Right cardiac atrium (tissue), 5 donors: ENCODE measurements at regions not wholly inside any gene's neighbourhood (a gene's known extent, or its start where the extent isn't known, plus 50 kb on each side); places are given as distances from the start of the nearest gene placed in this dataset.
A peak's percentile ranks its signal among the peaks of the same experiment; 100 is the strongest.
"Not testable (repeated sequence)": the region's sequence is repeated elsewhere in the genome, so short reads cannot be mapped to it uniquely, and the experiment has no call there.

Experiments used
- ATAC-seq, 2 donors: fragments of 200-7000 bp; cut with Tn5 transposase; one replicate each; pipeline versions ENCODE4 v1.8.0 to v1.9.1; 2020; ENCODE audit warnings: moderate library complexity in 2 of 2, mild to moderate bottlenecking in 1 of 2
- DNase-seq, 3 donors: peaks; one replicate each; pipeline ENCODE4 v3.0.0-alpha.2; 2020
- H3K27ac ChIP-seq: one replicate; pipeline ENCODE4 v1.5.1; 2013; ENCODE audit warnings: mild to moderate bottlenecking, low read length, control low read depth, moderate library complexity
- H3K27me3 ChIP-seq: one replicate; pipeline ENCODE4 v1.6.1; 2013; ENCODE audit not compliant: control insufficient read depth, insufficient read depth
- H3K4me1 ChIP-seq: one replicate; pipeline ENCODE4 v1.6.1; 2013; ENCODE audit warnings: low read length; ENCODE audit not compliant: control insufficient read depth, insufficient read depth
- H3K4me3 ChIP-seq: one replicate; pipeline ENCODE4 v1.5.1; 2013; ENCODE audit warnings: low read length, control low read depth
- H3K9me3 ChIP-seq: one replicate; pipeline ENCODE4 v1.6.1; 2013; ENCODE audit warnings: low read length; ENCODE audit not compliant: control insufficient read depth
- WGBS: extraction: QIAGEN DNeasy Blood & Tissue Kit; methylation state at CpG from one replicate; pipeline ENCODE4 v1.1.7; 2013; 5-methylcytosine and 5-hydroxymethylcytosine counted together
- intact Hi-C, 4 donors: fragments of 100-400 bp; cut with DNase I; formaldehyde crosslinking; loops; one replicate each; pipeline versions ENCODE4 v1.11.0 to v1.14.0; 2022 to 2023
- donor health status: healthy with polysubstance abuse.
- donor health status: DM: no; HTN: yes; CAD: no.
- donor health status: DM: no; HTN: no; CAD: no.
- donor health status: DM: no; HTN: yes; CAD: no; lungs with severe emphysema.
- donor health status: DM: yes; HTN: yes; CAD: no.

GRCh38 chr11:3513311-3513710 is 128.5 kb downstream of the ART5 start:
- ATAC-seq, H3K4me3 ChIP-seq, H3K9me3 ChIP-seq, DNase-seq, H3K4me1 ChIP-seq, H3K27ac ChIP-seq, intact Hi-C loops, H3K27me3 ChIP-seq: not testable (repeated sequence)
- 47% methylated on average over 10 of the region's 12 CpGs for WGBS

- H3K9me3 ChIP-seq, H3K4me1 ChIP-seq, intact Hi-C loops, H3K27me3 ChIP-seq, DNase-seq, H3K27ac ChIP-seq, ATAC-seq, H3K4me3 ChIP-seq: not testable (repeated sequence)
- 22% methylated on average over 6 of the region's 6 CpGs for WGBS
Observed at GRCh38 chr11:3512751-3513150, 129.0 kb downstream of the ART5 start.

GRCh38 chr11:3512133-3512703 is 129.6 kb downstream of the ART5 start:
- DNase-seq, H3K4me1 ChIP-seq, intact Hi-C loops, H3K9me3 ChIP-seq, H3K27me3 ChIP-seq, ATAC-seq, H3K27ac ChIP-seq, H3K4me3 ChIP-seq: not testable (repeated sequence)
- 25% methylated on average over 12 of the region's 12 CpGs for WGBS

- H3K4me3 ChIP-seq: peak overlapping the region; percentile 20
- ATAC-seq, H3K4me1 ChIP-seq, intact Hi-C loops, DNase-seq, H3K27ac ChIP-seq, H3K9me3 ChIP-seq, H3K27me3 ChIP-seq: not testable (repeated sequence)
- 37% methylated on average over 8 of the region's 8 CpGs for WGBS
Observed at GRCh38 chr11:3511416-3512132, 130.2 kb downstream of the ART5 start.

GRCh38 chr11:3509563-3509962 is 130.6 kb upstream of the ZNF195 start:
- whole genome bisulfite sequencing: 34% methylated on average over 6 of the region's 6 CpGs
- ATAC-seq, H3K27me3 ChIP-seq, intact Hi-C loops, H3K4me1 ChIP-seq, DNase-seq, H3K27ac ChIP-seq, H3K9me3 ChIP-seq, H3K4me3 ChIP-seq: not testable (repeated sequence)

GRCh38 chr11:3499198-3499597 is 120.3 kb upstream of the ZNF195 start:
- DNase-seq, ATAC-seq, intact Hi-C loops, H3K27me3 ChIP-seq, H3K4me3 ChIP-seq, H3K4me1 ChIP-seq, H3K9me3 ChIP-seq, H3K27ac ChIP-seq: not testable (repeated sequence)
- WGBS: 64% methylated on average over 4 of the region's 4 CpGs

GRCh38 chr11:3498356-3498755 is 119.4 kb upstream of the ZNF195 start:
- intact Hi-C loops, H3K27me3 ChIP-seq, ATAC-seq, H3K9me3 ChIP-seq, H3K27ac ChIP-seq, H3K4me1 ChIP-seq, H3K4me3 ChIP-seq: not testable (repeated sequence)
- peak in 1 of 3 donors; percentile 44 for DNase-seq
- 44% methylated on average over 4 of the region's 4 CpGs for WGBS

- H3K4me3 ChIP-seq, DNase-seq, H3K27me3 ChIP-seq, intact Hi-C loops, H3K4me1 ChIP-seq, H3K27ac ChIP-seq, H3K9me3 ChIP-seq, ATAC-seq: not testable (repeated sequence)
- 75% methylated on average over 3 of the region's 4 CpGs for whole genome bisulfite sequencing
Observed at GRCh38 chr11:3493152-3493551, 114.2 kb upstream of the ZNF195 start.

GRCh38 chr11:3488003-3488402 is 109.1 kb upstream of the ZNF195 start:
- H3K27ac ChIP-seq, H3K27me3 ChIP-seq, DNase-seq, H3K4me1 ChIP-seq, ATAC-seq, intact Hi-C loops, H3K9me3 ChIP-seq, H3K4me3 ChIP-seq: not testable (repeated sequence)
- 45% methylated on average over 2 of the region's 2 CpGs for WGBS

GRCh38 chr11:3485737-3486136 is 106.8 kb upstream of the ZNF195 start:
- H3K27ac ChIP-seq, intact Hi-C loops, H3K4me3 ChIP-seq, H3K4me1 ChIP-seq, ATAC-seq, H3K27me3 ChIP-seq, DNase-seq, H3K9me3 ChIP-seq: not testable (repeated sequence)
- 59% methylated on average over 10 of the region's 10 CpGs for WGBS

GRCh38 chr11:3476937-3477885 is 98.3 kb upstream of the ZNF195 start:
- H3K27me3 ChIP-seq, H3K27ac ChIP-seq, H3K9me3 ChIP-seq, intact Hi-C loops, H3K4me3 ChIP-seq, DNase-seq, H3K4me1 ChIP-seq, ATAC-seq: not testable (repeated sequence)
- WGBS: 72% methylated on average over 18 of the region's 20 CpGs
